Caco-2 (cell line): ENCODE measurements at regions not wholly inside any gene's neighbourhood (a gene's known extent, or its start where the extent isn't known, plus 50 kb on each side); places are given as distances from the start of the nearest gene placed in this dataset.

Source experiments
- BruUV-seq: library from RNA; stranded (reverse); fragments of 400-500 nt; replicated peaks from 2 replicates; lab custom pipeline; 2021; lab: Mats Ljungman, UMichigan
- CTCF ChIA-PET: fragments of 300-600 bp; sonication (Branson Sonifier 250); formaldehyde crosslinking; loops from one replicate; lab custom pipeline; 2022; ENCODE audit warnings: antibody characterized with exemption; lab: Charles Lee
- POLR2A ChIA-PET: fragments of 300-600 bp; sonication (Branson Sonifier 250); formaldehyde crosslinking; loops from one replicate; lab custom pipeline; 2022; ENCODE audit warnings: antibody characterized with exemption; lab: Charles Lee
- DNase-seq, 2 experiments: peaks; one replicate each; pipeline versions ENCODE4 v3.0.0 to v3.0.0-alpha.2; 2020 to 2022
- H3K27me3 ChIP-seq: replicated peaks from 2 replicates; pipeline ENCODE4 v1.6.0; 2011; ENCODE audit warnings: low read length; ENCODE audit not compliant: control insufficient read depth, insufficient read depth
- H3K36me3 ChIP-seq: 2 replicates; pipeline ENCODE4 v1.5.1; 2011; ENCODE audit warnings: low read length; ENCODE audit not compliant: control insufficient read depth, insufficient read depth
- H3K4me1 ChIP-seq: fragments of 250-450 bp; sonication (Bioruptor Pico); 2 replicates; pipeline ENCODE4 v1.5.1; 2020; ENCODE audit warnings: mild to moderate bottlenecking
- H3K4me3 ChIP-seq: 2 replicates; pipeline ENCODE4 v1.5.1; 2011; ENCODE audit warnings: low read depth, mild to moderate bottlenecking, control low read depth, low read length
- H3K9me3 ChIP-seq: fragments of 250-450 bp; sonication (Bioruptor Pico); 2 replicates; pipeline ENCODE4 v1.5.1; 2020; ENCODE audit warnings: mild to moderate bottlenecking, moderate library complexity
- H3K27ac Mint-ChIP-seq: one replicate; pipeline ENCODE4 v1.8.0; 2022; ENCODE audit warnings: mixed read lengths; ENCODE audit not compliant: unreplicated experiment
- H3K27me3 Mint-ChIP-seq: one replicate; pipeline ENCODE4 v1.8.0; 2022; ENCODE audit warnings: mixed read lengths; ENCODE audit not compliant: insufficient read depth, unreplicated experiment
- H3K36me3 Mint-ChIP-seq: one replicate; pipeline ENCODE4 v1.8.0; 2022; ENCODE audit warnings: mild to moderate bottlenecking, mixed read lengths; ENCODE audit not compliant: insufficient read depth, unreplicated experiment
- H3K4me1 Mint-ChIP-seq: one replicate; pipeline ENCODE4 v1.8.0; 2022; ENCODE audit warnings: low read depth, mixed read lengths; ENCODE audit not compliant: unreplicated experiment
- H3K4me3 Mint-ChIP-seq: one replicate; pipeline ENCODE4 v1.8.0; 2022; ENCODE audit warnings: mild to moderate bottlenecking, moderate library complexity, mixed read lengths; ENCODE audit not compliant: unreplicated experiment
- H3K9me3 Mint-ChIP-seq: one replicate; pipeline ENCODE4 v1.8.0; 2022; ENCODE audit warnings: mixed read lengths; ENCODE audit not compliant: unreplicated experiment
- intact Hi-C: fragments of 100-400 bp; cut with micrococcal nuclease; formaldehyde crosslinking; loops from one replicate; pipeline ENCODE4 v1.10.0; 2022; ENCODE audit not compliant: unreplicated experiment
- TF ChIP-seq, protein P1 (sequence below), 2 experiments: fragments of 200-600 bp in 1 of 2; IDR thresholded peaks; 1 replicate in 1 of 2; 2 replicates in 1 of 2; pipeline versions ENCODE4 v1.5.1 to v1.8.0; 2011 to 2022; ENCODE audit warnings: antibody characterized with exemption in 1 of 2, control low read depth in 1 of 2, inconsistent platforms in 1 of 2, low read depth in 1 of 2, low read length in 1 of 2, mild to moderate bottlenecking in 1 of 2, moderate library complexity in 1 of 2; ENCODE audit not compliant: insufficient read depth in 1 of 2, severe bottlenecking in 1 of 2, unreplicated experiment in 1 of 2

DNA sequence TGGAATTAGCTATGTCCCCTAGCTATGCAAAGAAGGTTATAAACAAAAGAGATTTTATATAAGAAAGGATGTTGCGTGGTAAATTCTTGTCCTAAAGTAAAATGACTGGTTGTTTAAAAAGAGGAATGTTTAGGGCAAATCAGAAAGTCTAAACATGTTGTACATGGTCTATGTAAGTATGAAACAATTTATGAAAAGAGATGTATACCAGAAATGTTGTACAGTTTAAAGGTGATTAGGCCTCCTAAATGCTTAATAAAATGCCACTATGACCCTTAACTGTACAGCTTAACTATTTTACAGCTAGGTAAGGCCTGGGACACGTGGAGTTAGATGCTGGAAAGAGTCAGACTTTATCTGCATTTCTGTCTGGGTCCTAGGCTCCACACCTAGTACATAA, 775.9 kb upstream of the KLHL1 start:
- Mint-ChIP-seq H3K36me3 (no peaks in the 10 kb centered on the region), H3K27me3 (no peaks in the 10 kb centered on the region), H3K4me3 (no peak overlapping the region), H3K27ac (no peak overlapping the region), H3K9me3 (peaks cover 10% of the 10 kb centered on the region), H3K4me1 (peaks cover 4% of the 10 kb centered on the region)
- H3K27me3 ChIP-seq, result no peaks in the 10 kb centered on the region
- no peaks in the 10 kb centered on the region for H3K4me1 ChIP-seq
- H3K4me3 ChIP-seq, result no peak overlapping the region
- H3K9me3 ChIP-seq, result peaks cover 7% of the 10 kb centered on the region; the same call in 1 of the 2 replicates
- no peak for DNase-seq
- CTCF ChIA-PET, result no interaction called here
- TF ChIP-seq, protein P1, sequence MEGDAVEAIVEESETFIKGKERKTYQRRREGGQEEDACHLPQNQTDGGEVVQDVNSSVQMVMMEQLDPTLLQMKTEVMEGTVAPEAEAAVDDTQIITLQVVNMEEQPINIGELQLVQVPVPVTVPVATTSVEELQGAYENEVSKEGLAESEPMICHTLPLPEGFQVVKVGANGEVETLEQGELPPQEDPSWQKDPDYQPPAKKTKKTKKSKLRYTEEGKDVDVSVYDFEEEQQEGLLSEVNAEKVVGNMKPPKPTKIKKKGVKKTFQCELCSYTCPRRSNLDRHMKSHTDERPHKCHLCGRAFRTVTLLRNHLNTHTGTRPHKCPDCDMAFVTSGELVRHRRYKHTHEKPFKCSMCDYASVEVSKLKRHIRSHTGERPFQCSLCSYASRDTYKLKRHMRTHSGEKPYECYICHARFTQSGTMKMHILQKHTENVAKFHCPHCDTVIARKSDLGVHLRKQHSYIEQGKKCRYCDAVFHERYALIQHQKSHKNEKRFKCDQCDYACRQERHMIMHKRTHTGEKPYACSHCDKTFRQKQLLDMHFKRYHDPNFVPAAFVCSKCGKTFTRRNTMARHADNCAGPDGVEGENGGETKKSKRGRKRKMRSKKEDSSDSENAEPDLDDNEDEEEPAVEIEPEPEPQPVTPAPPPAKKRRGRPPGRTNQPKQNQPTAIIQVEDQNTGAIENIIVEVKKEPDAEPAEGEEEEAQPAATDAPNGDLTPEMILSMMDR (IDR thresholded peaks at IDR 0.05; ENCODE audit: insufficient read depth in 1 of 2, low read depth in 1 of 2, low read length in 1 of 2, severe bottlenecking in 1 of 2, unreplicated experiment in 1 of 2), result no peak
- H3K36me3 ChIP-seq, result no peaks in the 10 kb centered on the region
- intact Hi-C loops, result no loop called here
- BruUV-seq, result no TSS peak
- POLR2A ChIA-PET, result no interaction called here

DNA sequence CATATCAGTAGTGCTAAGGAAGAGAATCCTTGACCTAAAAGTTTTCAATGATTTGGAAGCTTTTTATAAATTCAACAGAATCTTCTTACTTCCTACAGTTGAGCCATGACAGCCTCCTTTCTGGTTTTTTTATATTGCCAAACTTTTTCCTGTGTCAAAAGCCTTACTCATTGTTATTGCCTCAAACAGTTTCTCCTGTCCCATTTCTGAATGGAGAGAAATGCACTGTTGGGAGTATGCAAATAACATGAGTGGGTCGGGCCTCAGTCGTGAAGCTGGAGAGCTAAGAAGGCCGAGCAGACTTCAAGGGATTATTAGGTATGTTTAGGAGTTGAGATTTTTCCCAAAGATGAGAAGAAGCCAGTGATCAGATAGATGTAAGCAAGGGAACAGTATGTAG, 766.4 kb upstream of the KLHL1 start:
- H3K4me1 ChIP-seq, result no peaks in the 10 kb centered on the region
- H3K27me3 Mint-ChIP-seq, result no peaks in the 10 kb centered on the region
- no TSS peak for BruUV-seq
- POLR2A ChIA-PET, result no interaction called here
- H3K36me3 Mint-ChIP-seq, result no peaks in the 10 kb centered on the region
- no peak overlapping the region for H3K4me3 Mint-ChIP-seq
- CTCF ChIA-PET, result no interaction called here
- no peak overlapping the region for H3K4me3 ChIP-seq
- H3K27me3 ChIP-seq, result no peaks in the 10 kb centered on the region
- TF ChIP-seq, protein P1 (IDR thresholded peaks at IDR 0.05; ENCODE audit: insufficient read depth in 1 of 2, low read depth in 1 of 2, low read length in 1 of 2, severe bottlenecking in 1 of 2, unreplicated experiment in 1 of 2), result no peak
- H3K9me3 ChIP-seq, result no peaks in the 10 kb centered on the region
- DNase-seq, result no peak
- H3K36me3 ChIP-seq, result no peaks in the 10 kb centered on the region
- intact Hi-C loops, result no loop called here
- H3K27ac Mint-ChIP-seq, result no peak overlapping the region
- no peaks in the 10 kb centered on the region for H3K9me3 Mint-ChIP-seq
- no peaks in the 10 kb centered on the region for H3K4me1 Mint-ChIP-seq

DNA sequence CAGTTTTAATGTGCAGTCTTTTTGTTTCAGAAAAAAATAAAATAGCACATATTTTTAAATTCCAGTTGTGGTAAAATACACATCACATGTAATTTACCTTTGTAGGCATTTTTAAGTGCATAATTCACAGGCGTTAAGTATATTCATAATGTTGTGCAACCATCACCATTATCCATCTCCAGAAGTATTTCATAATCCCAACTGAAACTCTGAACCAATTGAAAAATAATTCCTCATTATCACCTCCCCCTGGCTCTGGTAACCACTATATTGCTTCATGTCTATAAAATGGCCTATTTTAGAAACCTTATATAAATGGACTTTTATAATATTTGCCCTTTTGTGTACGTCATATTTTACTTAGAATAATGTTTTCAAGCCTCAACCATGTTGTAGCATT, 756.5 kb upstream of the KLHL1 start:
- peaks cover 12% of the 10 kb centered on the region for H3K9me3 Mint-ChIP-seq
- no peak overlapping the region for H3K4me3 ChIP-seq
- CTCF ChIA-PET, result no interaction called here
- H3K36me3 Mint-ChIP-seq, result no peaks in the 10 kb centered on the region
- no TSS peak for BruUV-seq
- no peak overlapping the region for H3K27ac Mint-ChIP-seq
- TF ChIP-seq, protein P1 (IDR thresholded peaks at IDR 0.05; ENCODE audit: insufficient read depth in 1 of 2, low read depth in 1 of 2, low read length in 1 of 2, severe bottlenecking in 1 of 2, unreplicated experiment in 1 of 2), result no peak
- POLR2A ChIA-PET, result no interaction called here
- no peaks in the 10 kb centered on the region for H3K4me1 ChIP-seq
- DNase-seq, result no peak
- no peaks in the 10 kb centered on the region for H3K36me3 ChIP-seq
- intact Hi-C loops, result no loop called here
- no peaks in the 10 kb centered on the region for H3K4me1 Mint-ChIP-seq
- H3K27me3 Mint-ChIP-seq, result no peaks in the 10 kb centered on the region
- H3K4me3 Mint-ChIP-seq, result no peak overlapping the region
- H3K9me3 ChIP-seq, result 0 out of 2 replicates have a peak, but pooled peaks cover 4% of the 10 kb centered on the region
- no peaks in the 10 kb centered on the region for H3K27me3 ChIP-seq
